ENCODE measurements at regions not wholly inside any gene's neighbourhood (a gene's known extent, or its start where the extent isn't known, plus 50 kb on each side); places are given as distances from the start of the nearest gene placed in this dataset.

- TF ChIP-seq POLR2A (IDR thresholded peaks at IDR 0.05) = no peak
- no peak for TF ChIP-seq CTCF (IDR thresholded peaks at IDR 0.05)
Measured at GRCh38 chr4:157655096-157655809, 434.7 kb downstream of the GRIA2 start.
